GM23338 (cell line): ENCODE measurements at regions not wholly inside any gene's neighbourhood (a gene's known extent, or its start where the extent isn't known, plus 50 kb on each side); places are given as distances from the start of the nearest gene placed in this dataset.

Experiments used
- EZH2 ChIP-seq: fragments of 200-600 bp; sonication (generic); IDR thresholded peaks from one replicate; pipeline ENCODE4 v1.8.0; 2017; ENCODE audit warnings: antibody characterized with exemption, mild to moderate bottlenecking, low read depth; ENCODE audit not compliant: unreplicated experiment
- TF ChIP-seq, protein P1 (sequence below), 2 experiments: fragments of 200-600 bp in 1 of 2; sonication (generic) in 1 of 2; conservative IDR thresholded peaks; 2 replicates each; pipeline versions ENCODE4 v1.5.1 to v1.6.1; 2016 to 2017; ENCODE audit warnings: antibody characterized with exemption in 2 of 2, low read depth in 2 of 2, mild to moderate bottlenecking in 2 of 2, moderate library complexity in 1 of 2

DNA sequence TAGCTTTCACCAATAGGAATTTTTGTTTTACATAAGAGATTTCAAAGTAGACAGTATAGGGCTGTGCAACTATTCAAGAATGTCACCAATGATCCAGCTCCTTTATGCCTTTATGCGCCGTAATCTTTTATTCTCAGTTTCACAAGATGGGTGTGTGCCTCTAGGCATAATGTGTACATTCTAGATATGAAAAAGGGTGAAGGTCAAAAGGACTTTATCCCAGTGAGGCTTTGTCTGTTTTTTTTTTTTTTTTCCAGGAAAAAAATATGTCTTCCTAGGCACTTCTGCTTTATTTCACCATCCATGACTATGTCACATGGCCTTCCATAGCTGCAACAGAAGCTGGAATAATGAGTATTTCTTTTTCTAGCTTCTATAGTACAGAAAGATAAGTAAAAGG, 142.3 kb upstream of the IGF1 start:
- TF ChIP-seq, protein P1, sequence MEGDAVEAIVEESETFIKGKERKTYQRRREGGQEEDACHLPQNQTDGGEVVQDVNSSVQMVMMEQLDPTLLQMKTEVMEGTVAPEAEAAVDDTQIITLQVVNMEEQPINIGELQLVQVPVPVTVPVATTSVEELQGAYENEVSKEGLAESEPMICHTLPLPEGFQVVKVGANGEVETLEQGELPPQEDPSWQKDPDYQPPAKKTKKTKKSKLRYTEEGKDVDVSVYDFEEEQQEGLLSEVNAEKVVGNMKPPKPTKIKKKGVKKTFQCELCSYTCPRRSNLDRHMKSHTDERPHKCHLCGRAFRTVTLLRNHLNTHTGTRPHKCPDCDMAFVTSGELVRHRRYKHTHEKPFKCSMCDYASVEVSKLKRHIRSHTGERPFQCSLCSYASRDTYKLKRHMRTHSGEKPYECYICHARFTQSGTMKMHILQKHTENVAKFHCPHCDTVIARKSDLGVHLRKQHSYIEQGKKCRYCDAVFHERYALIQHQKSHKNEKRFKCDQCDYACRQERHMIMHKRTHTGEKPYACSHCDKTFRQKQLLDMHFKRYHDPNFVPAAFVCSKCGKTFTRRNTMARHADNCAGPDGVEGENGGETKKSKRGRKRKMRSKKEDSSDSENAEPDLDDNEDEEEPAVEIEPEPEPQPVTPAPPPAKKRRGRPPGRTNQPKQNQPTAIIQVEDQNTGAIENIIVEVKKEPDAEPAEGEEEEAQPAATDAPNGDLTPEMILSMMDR (conservative IDR thresholded peaks at IDR 0.05; ENCODE audit: low read depth in 2 of 2), result no peak
- no peak for TF ChIP-seq EZH2
